ENCODE measurements at regions not wholly inside any gene's neighbourhood (a gene's known extent, or its start where the extent isn't known, plus 50 kb on each side); places are given as distances from the start of the nearest gene placed in this dataset.

DNA sequence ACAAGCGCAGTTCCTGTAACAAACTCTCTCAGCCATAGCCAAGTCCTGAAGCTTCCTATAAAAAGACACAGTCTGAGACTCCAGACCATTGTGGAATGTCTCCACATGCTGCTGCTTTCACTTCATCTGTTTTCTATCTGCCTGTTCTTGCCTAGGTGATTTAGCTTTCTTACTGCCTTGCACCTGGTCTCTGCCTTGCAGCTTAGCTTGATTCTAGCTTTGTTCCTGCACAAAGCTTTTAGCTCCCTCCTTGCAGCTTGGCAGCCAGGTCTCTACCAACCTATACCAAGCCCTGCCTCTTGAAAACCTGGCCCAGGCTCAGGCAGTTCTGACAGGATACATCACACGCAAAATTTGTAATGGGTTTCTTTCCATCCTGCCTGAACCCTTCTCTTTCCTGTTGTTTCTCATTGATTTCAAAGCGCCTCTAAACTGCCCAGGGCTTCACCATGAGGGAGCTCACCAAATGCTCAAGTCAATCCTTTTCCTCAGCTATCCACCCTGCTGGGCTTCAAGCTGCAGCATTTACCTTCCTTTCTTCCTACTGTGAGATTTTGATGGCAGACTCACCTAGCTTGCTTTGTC is 941.3 kb upstream of the NXPH2 start:
- DNase-seq (ENCODE audit: low read depth) = no peak
- TF ChIP-seq CTCF (IDR thresholded peaks at IDR 0.05; ENCODE audit: insufficient read depth, low read depth, low read length, missing control alignments) = no peak
- no peak overlapping the region for H3K4me3 ChIP-seq (ENCODE audit: low read depth, low read length)

DNA sequence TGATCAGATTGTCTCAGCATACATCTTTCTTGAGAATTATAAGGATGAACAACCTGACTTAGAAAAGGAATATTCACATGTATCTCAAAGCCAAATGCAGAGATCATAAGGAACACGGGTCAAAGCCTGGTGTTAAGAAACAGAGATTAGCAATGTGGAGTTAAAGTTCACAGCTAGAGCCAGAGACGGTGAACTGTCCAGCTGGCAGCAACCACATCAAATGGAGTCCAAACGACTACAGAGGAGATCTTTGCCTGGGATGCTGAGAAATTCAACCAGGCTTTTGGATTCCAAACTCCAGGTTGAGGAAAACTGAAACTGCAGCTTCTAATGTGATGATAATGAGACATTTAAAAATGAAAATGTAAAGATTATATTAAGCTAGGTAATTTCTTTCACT is 939.9 kb upstream of the NXPH2 start:
- no peak overlapping the region for H3K4me3 ChIP-seq (ENCODE audit: low read depth, low read length)
- no peak for DNase-seq (ENCODE audit: low read depth)
- TF ChIP-seq CTCF (IDR thresholded peaks at IDR 0.05; ENCODE audit: insufficient read depth, low read depth, low read length, missing control alignments) = no peak

DNA sequence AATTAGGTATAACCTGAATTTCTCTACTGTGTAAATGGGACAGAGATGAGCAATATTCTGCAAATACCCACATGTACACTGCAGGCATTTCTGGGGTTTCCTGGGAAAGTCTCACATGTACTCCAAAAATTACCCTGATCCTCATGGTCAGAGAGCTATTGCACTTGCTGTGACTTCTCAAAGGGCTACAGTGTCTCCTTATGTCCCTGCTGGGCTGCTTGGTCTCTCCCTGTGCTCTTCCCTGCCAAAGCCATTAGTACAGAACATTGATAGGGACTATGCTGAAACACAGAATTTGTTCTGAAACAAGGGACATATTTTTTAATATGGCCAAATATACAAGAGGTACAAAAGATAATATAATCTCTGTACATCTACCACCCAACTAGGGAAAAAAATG is 924.4 kb upstream of the NXPH2 start:
- no peak for TF ChIP-seq CTCF (IDR thresholded peaks at IDR 0.05; ENCODE audit: insufficient read depth, low read depth, low read length, missing control alignments)
- H3K4me3 ChIP-seq (ENCODE audit: low read depth, low read length) = no peak overlapping the region
- DNase-seq (ENCODE audit: low read depth) = no peak

GRCh38 chr2:139694327-139694726 is 914.1 kb upstream of the NXPH2 start:
- TF ChIP-seq CTCF (IDR thresholded peaks at IDR 0.05; ENCODE audit: insufficient read depth, low read depth, low read length, missing control alignments) = no peak
- DNase-seq (ENCODE audit: low read depth) = no peak
- no peak overlapping the region for H3K4me3 ChIP-seq (ENCODE audit: low read depth, low read length)

GRCh38 chr2:139686205-139686604 is 906.0 kb upstream of the NXPH2 start:
- DNase-seq (ENCODE audit: low read depth) = no peak
- no peak for TF ChIP-seq CTCF (IDR thresholded peaks at IDR 0.05; ENCODE audit: insufficient read depth, low read depth, low read length, missing control alignments)
- peak overlapping the region; percentile 8; the same call in 1 of the 2 replicates for H3K4me3 ChIP-seq (ENCODE audit: low read depth, low read length)

DNA sequence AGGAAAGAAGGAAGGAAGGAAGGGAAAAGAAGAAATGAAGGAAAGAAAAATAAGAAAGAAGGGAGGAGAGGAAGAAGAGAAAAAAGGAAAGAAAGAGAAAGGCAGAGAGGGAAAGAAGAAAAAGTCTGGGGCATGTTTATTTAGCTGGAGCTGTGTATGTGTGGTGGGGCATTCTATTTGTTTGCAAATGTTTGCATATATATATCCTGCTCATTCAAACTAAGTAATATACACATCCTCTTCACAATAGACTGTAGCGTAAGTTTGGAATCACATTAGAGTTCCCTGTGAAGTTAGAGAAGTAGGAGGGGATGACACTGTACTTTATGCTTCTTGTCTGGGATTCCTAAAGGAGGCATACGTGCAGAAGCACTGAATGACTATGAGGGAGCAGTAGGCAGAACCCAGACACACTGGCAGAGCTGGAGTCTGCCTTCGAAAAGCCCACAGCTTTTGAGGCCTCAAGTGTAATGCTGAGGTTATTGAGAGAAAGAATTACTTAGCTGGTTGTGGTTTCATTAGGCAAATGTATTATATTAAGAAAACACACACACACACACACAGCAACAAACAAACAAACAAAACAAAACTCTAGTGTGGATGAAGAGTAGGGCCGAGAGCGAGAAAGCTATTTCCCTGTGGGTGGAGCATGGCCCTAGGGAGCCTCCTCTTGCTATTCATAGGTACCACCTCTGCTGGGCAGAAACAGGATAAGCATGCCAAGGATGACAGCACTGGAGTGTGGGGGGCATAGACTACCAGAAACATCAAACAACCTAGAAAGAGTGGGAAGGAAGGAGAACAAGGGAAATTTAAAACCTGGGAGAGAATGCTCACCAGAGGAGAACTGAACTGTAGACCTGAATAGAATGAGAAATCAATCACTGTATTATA is 905.1 kb upstream of the NXPH2 start:
- no peak for DNase-seq (ENCODE audit: low read depth)
- TF ChIP-seq CTCF (IDR thresholded peaks at IDR 0.05; ENCODE audit: insufficient read depth, low read depth, low read length, missing control alignments) = no peak
- H3K4me3 ChIP-seq (ENCODE audit: low read depth, low read length) = no peak overlapping the region

Data from GM12865 (cell line).